ENCODE measurements at regions not wholly inside any gene's neighbourhood (a gene's known extent, or its start where the extent isn't known, plus 50 kb on each side); places are given as distances from the start of the nearest gene placed in this dataset.
A peak's percentile ranks its signal among the peaks of the same experiment; 100 is the strongest.
"Not testable (repeated sequence)": the region's sequence is repeated elsewhere in the genome, so short reads cannot be mapped to it uniquely, and the experiment has no call there.

DNA sequence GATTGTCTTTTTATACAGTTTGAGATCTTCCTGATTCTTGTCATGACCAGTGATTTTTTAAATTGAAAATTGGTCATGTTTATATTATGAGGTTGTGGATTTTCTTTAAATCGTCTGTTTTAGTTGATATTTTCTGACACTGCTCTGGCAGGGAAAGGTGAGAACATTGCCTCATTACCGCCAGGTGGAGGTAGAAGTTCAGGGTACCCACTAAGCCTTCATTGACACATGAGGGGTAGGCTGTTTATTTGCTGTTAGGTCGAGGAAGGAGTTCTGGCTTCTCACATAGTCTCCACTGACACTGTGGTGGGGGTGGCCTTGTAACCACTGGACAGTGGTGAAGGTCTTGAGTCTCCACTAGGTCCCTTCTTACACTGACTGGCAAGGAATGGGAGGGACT is 117.6 kb upstream of the GPR101 start:
- no peak overlapping the region for H3K27ac Mint-ChIP-seq
- peaks cover 45% of the 10 kb centered on the region for H3K9me3 Mint-ChIP-seq
- TF ChIP-seq, protein P1, sequence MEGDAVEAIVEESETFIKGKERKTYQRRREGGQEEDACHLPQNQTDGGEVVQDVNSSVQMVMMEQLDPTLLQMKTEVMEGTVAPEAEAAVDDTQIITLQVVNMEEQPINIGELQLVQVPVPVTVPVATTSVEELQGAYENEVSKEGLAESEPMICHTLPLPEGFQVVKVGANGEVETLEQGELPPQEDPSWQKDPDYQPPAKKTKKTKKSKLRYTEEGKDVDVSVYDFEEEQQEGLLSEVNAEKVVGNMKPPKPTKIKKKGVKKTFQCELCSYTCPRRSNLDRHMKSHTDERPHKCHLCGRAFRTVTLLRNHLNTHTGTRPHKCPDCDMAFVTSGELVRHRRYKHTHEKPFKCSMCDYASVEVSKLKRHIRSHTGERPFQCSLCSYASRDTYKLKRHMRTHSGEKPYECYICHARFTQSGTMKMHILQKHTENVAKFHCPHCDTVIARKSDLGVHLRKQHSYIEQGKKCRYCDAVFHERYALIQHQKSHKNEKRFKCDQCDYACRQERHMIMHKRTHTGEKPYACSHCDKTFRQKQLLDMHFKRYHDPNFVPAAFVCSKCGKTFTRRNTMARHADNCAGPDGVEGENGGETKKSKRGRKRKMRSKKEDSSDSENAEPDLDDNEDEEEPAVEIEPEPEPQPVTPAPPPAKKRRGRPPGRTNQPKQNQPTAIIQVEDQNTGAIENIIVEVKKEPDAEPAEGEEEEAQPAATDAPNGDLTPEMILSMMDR (conservative IDR thresholded peaks at IDR 0.05), result peak; percentile 70
- no peak overlapping the region for H3K4me3 ChIP-seq (ENCODE audit: low read length)
- H3K36me3 Mint-ChIP-seq (ENCODE audit: low read depth), result no peaks in the 10 kb centered on the region
- no peaks in the 10 kb centered on the region for H3K36me3 ChIP-seq (ENCODE audit: control insufficient read depth, insufficient read depth, low read length)
- H3K4me3 Mint-ChIP-seq, result no peak overlapping the region
- no peaks in the 10 kb centered on the region for H3K4me1 ChIP-seq (ENCODE audit: control insufficient read depth, insufficient read depth, low read length)
- no peak overlapping the region for H3K9ac ChIP-seq (ENCODE audit: extremely low read depth, low read length, poor library complexity, severe bottlenecking)
- peak; percentile 61 for DNase-seq
- H3K4me1 Mint-ChIP-seq, result no peaks in the 10 kb centered on the region
- H3K27me3 ChIP-seq (ENCODE audit: control insufficient read depth, insufficient read depth, low read length, poor library complexity, severe bottlenecking), result no peaks in the 10 kb centered on the region
- H3K27ac ChIP-seq (ENCODE audit: low read depth, low read length), result no peak overlapping the region
- H3K9me3 ChIP-seq (ENCODE audit: control insufficient read depth, low read length), result no peaks in the 10 kb centered on the region
- H3K27me3 Mint-ChIP-seq (ENCODE audit: insufficient read depth), result no peaks in the 10 kb centered on the region
- WGBS, 2 experiments (ENCODE audit: insufficient coverage in 1 of 2, insufficient read length in 1 of 2), result 46 to 57% methylated on average over 1 to 3 of the region's 3 CpGs

DNA sequence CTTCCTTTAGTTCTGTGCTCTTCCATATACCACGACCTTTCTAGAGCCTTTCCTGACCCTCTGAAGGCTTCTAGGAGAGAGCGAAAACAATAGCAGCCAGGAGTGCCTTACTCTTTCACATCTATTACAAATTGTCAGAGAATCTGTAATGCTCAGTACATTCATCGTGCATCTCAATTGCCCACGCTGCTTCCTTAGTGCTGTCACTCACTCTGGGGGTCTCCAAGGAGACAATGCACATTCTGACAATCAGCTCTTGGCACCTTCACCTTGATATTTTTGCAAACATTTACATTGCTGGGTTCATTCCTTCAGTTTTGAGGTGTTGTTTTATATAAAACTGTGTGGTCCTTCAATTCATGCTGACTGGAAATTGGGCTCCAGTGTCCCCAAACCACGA is 110.1 kb upstream of the GPR101 start:
- no peaks in the 10 kb centered on the region for H3K9me3 ChIP-seq (ENCODE audit: control insufficient read depth, low read length)
- 80 to 91% methylated on average over 1 to 5 of the region's 5 CpGs for WGBS, 2 experiments (ENCODE audit: insufficient coverage in 1 of 2, insufficient read length in 1 of 2)
- Mint-ChIP-seq H3K9me3 (peaks cover 49% of the 10 kb centered on the region), H3K36me3 (ENCODE audit: low read depth) (no peaks in the 10 kb centered on the region), H3K4me1 (no peaks in the 10 kb centered on the region), H3K27me3 (ENCODE audit: insufficient read depth) (no peaks in the 10 kb centered on the region), H3K27ac (no peak overlapping the region), H3K4me3 (no peak overlapping the region)
- H3K36me3 ChIP-seq (ENCODE audit: control insufficient read depth, insufficient read depth, low read length), result no peaks in the 10 kb centered on the region
- no peak overlapping the region for H3K9ac ChIP-seq (ENCODE audit: extremely low read depth, low read length, poor library complexity, severe bottlenecking)
- TF ChIP-seq, protein P1 (conservative IDR thresholded peaks at IDR 0.05), result no peak
- H3K27me3 ChIP-seq (ENCODE audit: control insufficient read depth, insufficient read depth, low read length, poor library complexity, severe bottlenecking), result no peaks in the 10 kb centered on the region
- no peaks in the 10 kb centered on the region for H3K4me1 ChIP-seq (ENCODE audit: control insufficient read depth, insufficient read depth, low read length)
- no peak for DNase-seq
- H3K4me3 ChIP-seq (ENCODE audit: low read length), result no peak overlapping the region
- no peak overlapping the region for H3K27ac ChIP-seq (ENCODE audit: low read depth, low read length)

DNA sequence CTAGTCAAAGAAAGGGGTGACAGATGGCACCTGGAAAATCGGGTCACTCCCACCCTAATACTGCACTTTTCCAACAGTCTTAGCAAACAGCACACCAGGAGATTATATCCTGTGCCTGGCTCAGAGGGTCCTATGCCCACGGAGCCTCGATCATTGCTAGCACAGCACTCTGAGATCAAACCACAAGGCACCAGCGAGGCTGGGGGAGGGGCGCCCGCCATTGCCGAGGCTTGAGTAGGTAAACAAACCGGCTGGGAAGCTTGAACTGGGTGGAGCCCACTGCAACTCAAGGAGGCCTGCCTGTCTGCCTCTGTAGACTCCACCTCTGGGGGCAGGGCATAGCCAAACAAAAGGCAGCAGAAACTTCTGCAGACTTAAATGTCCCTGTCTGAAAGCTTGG is 88.9 kb upstream of the GPR101 start:
- not testable (repeated sequence) for H3K4me3 Mint-ChIP-seq; H3K9me3 ChIP-seq (ENCODE audit: control insufficient read depth, low read length); H3K27me3 Mint-ChIP-seq (ENCODE audit: insufficient read depth); H3K27me3 ChIP-seq (ENCODE audit: control insufficient read depth, insufficient read depth, low read length, poor library complexity, severe bottlenecking); DNase-seq; H3K4me1 Mint-ChIP-seq; H3K36me3 ChIP-seq (ENCODE audit: control insufficient read depth, insufficient read depth, low read length); H3K27ac ChIP-seq (ENCODE audit: low read depth, low read length); H3K36me3 Mint-ChIP-seq (ENCODE audit: low read depth); H3K27ac Mint-ChIP-seq; H3K9ac ChIP-seq (ENCODE audit: extremely low read depth, low read length, poor library complexity, severe bottlenecking); H3K4me1 ChIP-seq (ENCODE audit: control insufficient read depth, insufficient read depth, low read length); H3K4me3 ChIP-seq (ENCODE audit: low read length)
- WGBS, 2 experiments (ENCODE audit: insufficient coverage in 1 of 2, insufficient read length in 1 of 2), result 87 to 90% methylated on average over 7 of the region's 8 CpGs
- peaks cover 74% of the 10 kb centered on the region for H3K9me3 Mint-ChIP-seq

DNA sequence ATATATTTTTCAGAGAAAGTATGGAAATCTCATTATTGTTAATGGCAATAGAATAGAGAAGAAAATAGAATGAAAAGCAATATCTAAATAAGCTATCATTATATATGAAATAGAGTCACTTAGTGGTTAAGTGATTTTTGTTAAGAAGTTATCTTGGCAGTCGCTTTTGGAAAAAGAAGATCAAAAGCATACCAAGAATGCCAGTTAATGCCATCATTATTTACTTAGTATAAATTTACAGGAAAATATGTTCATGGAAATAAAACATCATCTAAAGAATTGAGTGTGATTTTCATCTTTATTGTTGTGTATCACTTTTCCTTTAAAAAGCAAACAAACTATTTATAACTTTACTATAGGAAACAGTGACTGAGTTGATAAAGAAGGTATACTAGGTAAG is 85.3 kb upstream of the GPR101 start:
- H3K4me1 ChIP-seq (ENCODE audit: control insufficient read depth, insufficient read depth, low read length), result no peaks in the 10 kb centered on the region
- Mint-ChIP-seq H3K27ac (no peak overlapping the region), H3K9me3 (peaks cover 55% of the 10 kb centered on the region), H3K36me3 (ENCODE audit: low read depth) (peaks cover 2% of the 10 kb centered on the region), H3K4me1 (no peaks in the 10 kb centered on the region), H3K4me3 (no peak overlapping the region), H3K27me3 (ENCODE audit: insufficient read depth) (peaks cover 3% of the 10 kb centered on the region)
- no peaks in the 10 kb centered on the region for H3K36me3 ChIP-seq (ENCODE audit: control insufficient read depth, insufficient read depth, low read length)
- no peak for DNase-seq
- H3K27me3 ChIP-seq (ENCODE audit: control insufficient read depth, insufficient read depth, low read length, poor library complexity, severe bottlenecking), result no peaks in the 10 kb centered on the region
- H3K27ac ChIP-seq (ENCODE audit: low read depth, low read length), result no peak overlapping the region
- TF ChIP-seq, protein P1 (conservative IDR thresholded peaks at IDR 0.05), result no peak
- no peak overlapping the region for H3K9ac ChIP-seq (ENCODE audit: extremely low read depth, low read length, poor library complexity, severe bottlenecking)
- H3K4me3 ChIP-seq (ENCODE audit: low read length), result no peak overlapping the region
- peaks cover 6% of the 10 kb centered on the region for H3K9me3 ChIP-seq (ENCODE audit: control insufficient read depth, low read length)
- no CpG with 5 or more reads among the region's 1 CpG for WGBS, 2 experiments (ENCODE audit: insufficient coverage in 1 of 2, insufficient read length in 1 of 2)

All from endodermal cell (in vitro differentiated cells).